ENCODE measurements at regions not wholly inside any gene's neighbourhood (a gene's known extent, or its start where the extent isn't known, plus 50 kb on each side); places are given as distances from the start of the nearest gene placed in this dataset.

- FAIRE-seq: no peak
- Histone ChIP-seq H3K27ac (ENCODE audit: control insufficient read depth, insufficient read depth, low read length) (no peak overlapping the region), H3K27me3 (ENCODE audit: control insufficient read depth, extremely low read depth, insufficient read depth, low read length) (no peaks in the 10 kb centered on the region), H3K9ac (ENCODE audit: control insufficient read depth, extremely low read depth, insufficient read depth, low read length) (no peak overlapping the region), H3K4me1 (ENCODE audit: control insufficient read depth, extremely low read depth, insufficient read depth, low read length) (no peaks in the 10 kb centered on the region), H4K20me1 (ENCODE audit: control insufficient read depth, extremely low read depth, insufficient read depth, low read length) (no peaks in the 10 kb centered on the region), H3K9me1 (ENCODE audit: control insufficient read depth, extremely low read depth, insufficient read depth, low read length) (no peaks in the 10 kb centered on the region), H3K9me3 (ENCODE audit: control insufficient read depth, low read depth, low read length) (no peaks in the 10 kb centered on the region), H3K36me3 (ENCODE audit: control insufficient read depth in 2 of 2, extremely low read depth in 1 of 2, insufficient read depth in 2 of 2, low read length in 2 of 2) (no peaks in the 10 kb centered on the region), H3K4me2 (ENCODE audit: control insufficient read depth, extremely low read depth, insufficient read depth, low read depth, low read length) (no peak overlapping the region), H3K4me3 (ENCODE audit: control insufficient read depth in 2 of 3, extremely low read depth in 1 of 3, insufficient read depth in 2 of 3, low read depth in 1 of 3, low read length in 3 of 3) (no peak overlapping the region), H2AFZ (ENCODE audit: control insufficient read depth, low read length) (no peak overlapping the region), H3K79me2 (ENCODE audit: control insufficient read depth, insufficient read depth, low read length) (no peaks in the 10 kb centered on the region)
- no peak for TF ChIP-seq EZH2 (IDR thresholded peaks at IDR 0.05; ENCODE audit: low read length)
- no peak for TF ChIP-seq CTCF (optimal IDR thresholded peaks at IDR 0.05 in 1 of 3, IDR thresholded peaks at IDR 0.05 in 1 of 3, conservative IDR thresholded peaks at IDR 0.05 in 1 of 3; ENCODE audit: extremely low read depth in 1 of 3, insufficient read depth in 2 of 3, low read length in 3 of 3)
- no peak for DNase-seq (ENCODE audit: low read depth, low spot score)
- dilution Hi-C loops (cut with MboI; ENCODE audit: extremely low pct_ligation_motif_present, low sequenced_read_pairs): no loop called here
Measured at GRCh38 chr6:40192516-40192915, 258.3 kb upstream of the MOCS1 start.

- H3K4me1 ChIP-seq (ENCODE audit: control insufficient read depth, extremely low read depth, insufficient read depth, low read length): no peaks in the 10 kb centered on the region
Measured at GRCh38 chr6:40188931-40189330, 254.7 kb upstream of the MOCS1 start.

More at GRCh38 chr6:40188931-40189330, 254.7 kb upstream of the MOCS1 start:
- Histone ChIP-seq H3K4me2 (ENCODE audit: control insufficient read depth, extremely low read depth, insufficient read depth, low read depth, low read length) (no peak overlapping the region), H3K79me2 (ENCODE audit: control insufficient read depth, insufficient read depth, low read length) (no peaks in the 10 kb centered on the region), H3K9me1 (ENCODE audit: control insufficient read depth, extremely low read depth, insufficient read depth, low read length) (no peaks in the 10 kb centered on the region), H3K36me3 (ENCODE audit: control insufficient read depth in 2 of 2, extremely low read depth in 1 of 2, insufficient read depth in 2 of 2, low read length in 2 of 2) (no peaks in the 10 kb centered on the region), H4K20me1 (ENCODE audit: control insufficient read depth, extremely low read depth, insufficient read depth, low read length) (no peaks in the 10 kb centered on the region), H3K9me3 (ENCODE audit: control insufficient read depth, low read depth, low read length) (peaks cover 2% of the 10 kb centered on the region), H3K4me3 (ENCODE audit: control insufficient read depth in 2 of 3, extremely low read depth in 1 of 3, insufficient read depth in 2 of 3, low read depth in 1 of 3, low read length in 3 of 3) (no peak overlapping the region), H3K27me3 (ENCODE audit: control insufficient read depth, extremely low read depth, insufficient read depth, low read length) (no peaks in the 10 kb centered on the region), H2AFZ (ENCODE audit: control insufficient read depth, low read length) (no peak overlapping the region), H3K9ac (ENCODE audit: control insufficient read depth, extremely low read depth, insufficient read depth, low read length) (no peak overlapping the region), H3K27ac (ENCODE audit: control insufficient read depth, insufficient read depth, low read length) (no peak overlapping the region)
- dilution Hi-C loops (cut with MboI; ENCODE audit: extremely low pct_ligation_motif_present, low sequenced_read_pairs): no loop called here
- no peak for TF ChIP-seq EZH2 (IDR thresholded peaks at IDR 0.05; ENCODE audit: low read length)
- no peak for TF ChIP-seq CTCF (optimal IDR thresholded peaks at IDR 0.05 in 1 of 3, IDR thresholded peaks at IDR 0.05 in 1 of 3, conservative IDR thresholded peaks at IDR 0.05 in 1 of 3; ENCODE audit: extremely low read depth in 1 of 3, insufficient read depth in 2 of 3, low read length in 3 of 3)
- no peak for DNase-seq (ENCODE audit: low read depth, low spot score)
- FAIRE-seq: no peak

Measured in keratinocyte (primary cell).